ENCODE measurements at regions not wholly inside any gene's neighbourhood (a gene's known extent, or its start where the extent isn't known, plus 50 kb on each side); places are given as distances from the start of the nearest gene placed in this dataset.
"Not testable (repeated sequence)": the region's sequence is repeated elsewhere in the genome, so short reads cannot be mapped to it uniquely, and the experiment has no call there.

- POLR2A ChIA-PET = interaction anchor here (0.6 to 1.3 kb wide), 3 partner anchors 39 to 78 kb away, joined by 3 to 6 read pairs (median 4); no protein-coding TSS in a partner anchor
- CTCF ChIA-PET = interaction anchor here (0.9 to 1.0 kb wide), 2 partner anchors 13 to 33 kb away, joined by 3 read pairs; no protein-coding TSS in a partner anchor
Measured at GRCh38 chr16:17026600-17027242, 444.0 kb downstream of the XYLT1 start.

GRCh38 chr16:17027488-17028129, 443.2 kb downstream of the XYLT1 start:
- POLR2A ChIA-PET = interaction anchor here (1.3 kb wide), 1 partner anchor 43 kb away, joined by 6 read pairs; no protein-coding TSS in a partner anchor
- CTCF ChIA-PET = interaction anchor here (1.0 kb wide), 1 partner anchor 14 kb away, joined by 3 read pairs; no protein-coding TSS in a partner anchor

GRCh38 chr16:17029602-17030350, 441.0 kb downstream of the XYLT1 start:
- CTCF ChIA-PET = no interaction called here
- POLR2A ChIA-PET = no interaction called here

- CTCF ChIA-PET = no interaction called here
- POLR2A ChIA-PET = no interaction called here
Measured at GRCh38 chr16:17031484-17032268, 439.1 kb downstream of the XYLT1 start.

GRCh38 chr16:17032332-17032731, 438.4 kb downstream of the XYLT1 start:
- ChIA-PET CTCF (no interaction called here), POLR2A (no interaction called here)

- CTCF ChIA-PET = no interaction called here
- POLR2A ChIA-PET = no interaction called here
Measured at GRCh38 chr16:17034477-17035252, 436.1 kb downstream of the XYLT1 start.

GRCh38 chr16:17037499-17037898, 433.3 kb downstream of the XYLT1 start:
- POLR2A ChIA-PET = no interaction called here
- CTCF ChIA-PET = no interaction called here

- ChIA-PET POLR2A (no interaction called here), CTCF (no interaction called here)
Measured at GRCh38 chr16:17038415-17038814, 432.3 kb downstream of the XYLT1 start.

DNA sequence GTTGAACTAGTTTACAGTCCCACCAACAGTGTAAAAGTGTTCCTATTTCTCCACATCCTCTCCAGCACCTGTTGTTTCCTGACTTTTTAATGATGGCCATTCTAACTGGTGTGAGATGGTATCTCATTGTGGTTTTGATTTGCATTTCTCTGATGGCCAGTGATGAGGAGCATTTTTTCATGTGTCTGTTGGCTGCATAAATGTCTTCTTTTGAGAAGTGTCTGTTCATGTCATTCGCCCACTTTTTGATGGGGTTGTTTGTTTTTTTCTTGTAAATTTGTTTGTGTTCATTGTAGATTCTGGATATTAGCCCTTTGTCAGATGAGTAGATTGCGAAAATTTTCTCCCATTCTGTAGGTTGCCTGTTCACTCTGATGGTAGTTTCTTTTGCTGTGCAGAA, 421.7 kb downstream of the XYLT1 start:
- POLR2A ChIA-PET, CTCF ChIA-PET: not testable (repeated sequence)

DNA sequence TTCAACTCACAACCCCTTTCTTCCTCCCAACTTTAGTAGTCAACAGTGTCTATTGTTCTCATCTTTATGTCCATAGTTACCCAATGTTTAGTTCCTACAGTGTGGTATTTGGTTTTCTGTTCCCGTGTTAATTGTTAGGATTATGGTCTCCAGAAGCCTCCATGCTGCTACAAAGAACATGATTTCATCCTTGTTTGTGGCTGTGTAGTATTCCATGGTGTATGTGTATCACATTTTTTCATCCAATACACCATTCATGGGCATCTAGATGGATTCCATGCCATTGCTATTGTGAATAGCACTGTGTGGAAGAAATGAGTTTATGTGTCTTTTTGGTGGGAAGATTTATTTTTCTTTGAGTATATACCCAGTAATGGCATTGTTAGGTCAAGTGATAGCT, 420.3 kb downstream of the XYLT1 start:
- POLR2A ChIA-PET = no interaction called here
- CTCF ChIA-PET = no interaction called here
